SK-N-SH treated with all-trans-retinoic acid at 6 μM for 48 hours (cell line): ENCODE measurements at regions not wholly inside any gene's neighbourhood (a gene's known extent, or its start where the extent isn't known, plus 50 kb on each side); places are given as distances from the start of the nearest gene placed in this dataset.

Experiments
- ATAC-seq: fragments of 200-7000 bp; cut with Tn5 transposase; 3 replicates; pipeline ENCODE4 v1.9.1; 2020; ENCODE audit warnings: mild to moderate bottlenecking, moderate library complexity
- ARNTL ChIP-seq: fragments of 450-650 bp; formaldehyde crosslinking; IDR thresholded peaks from 2 replicates; pipeline ENCODE4 v1.5.0; 2020; ENCODE audit warnings: low read depth, mild to moderate bottlenecking, moderate library complexity, borderline replicate concordance
- BACH2 ChIP-seq: fragments of 250-450 bp; sonication (Bioruptor Pico); IDR thresholded peaks from 2 replicates; pipeline ENCODE4 v1.9.0; 2021; ENCODE audit warnings: mild to moderate bottlenecking, borderline replicate concordance
- CREB5 ChIP-seq: fragments of 250-450 bp; sonication (Bioruptor Pico); IDR thresholded peaks from 2 replicates; pipeline ENCODE4 v1.5.1; 2020; ENCODE audit warnings: low read depth, mild to moderate bottlenecking, moderate library complexity
- CSDC2 ChIP-seq: fragments of 250-450 bp; sonication (Bioruptor Pico); IDR thresholded peaks from 2 replicates; pipeline ENCODE4 v1.5.0; 2020; ENCODE audit warnings: mild to moderate bottlenecking, moderate library complexity
- CSRNP3 ChIP-seq: fragments of 250-450 bp; sonication (Bioruptor Pico); IDR thresholded peaks from 2 replicates; pipeline ENCODE4 v1.5.1; 2021; ENCODE audit warnings: mild to moderate bottlenecking, moderate library complexity
- ESRRG ChIP-seq: fragments of 250-450 bp; sonication (Bioruptor Pico); IDR thresholded peaks from 2 replicates; pipeline ENCODE4 v1.6.1; 2021; ENCODE audit warnings: mild to moderate bottlenecking
- GLIS3 ChIP-seq: fragments of 250-450 bp; sonication (Bioruptor Pico); IDR thresholded peaks from 2 replicates; pipeline ENCODE4 v1.5.0; 2020; ENCODE audit warnings: mild to moderate bottlenecking, moderate library complexity
- ISL1 ChIP-seq: fragments of 250-450 bp; sonication (Bioruptor Pico); IDR thresholded peaks from 2 replicates; pipeline ENCODE4 v2.1.2; 2022; ENCODE audit warnings: mild to moderate bottlenecking, moderate library complexity
- OSR1 ChIP-seq: fragments of 250-450 bp; sonication (Bioruptor Pico); IDR thresholded peaks from 2 replicates; pipeline ENCODE4 v1.8.0; 2022; ENCODE audit warnings: moderate library complexity, mild to moderate bottlenecking, inconsistent platforms
- PATZ1 ChIP-seq: fragments of 250-450 bp; sonication (Bioruptor Pico); IDR thresholded peaks from 2 replicates; pipeline ENCODE4 v1.8.0; 2020; ENCODE audit warnings: mild to moderate bottlenecking, moderate library complexity, borderline replicate concordance
- POU6F1 ChIP-seq: fragments of 250-450 bp; sonication (Bioruptor Pico); IDR thresholded peaks from 2 replicates; pipeline ENCODE4 v1.8.0; 2021; ENCODE audit warnings: low read depth, mild to moderate bottlenecking, moderate library complexity, borderline replicate concordance
- PPARA ChIP-seq: fragments of 250-450 bp; sonication (Bioruptor Pico); IDR thresholded peaks from 2 replicates; pipeline ENCODE4 v1.5.0; 2020; ENCODE audit warnings: mild to moderate bottlenecking, borderline replicate concordance
- RARB ChIP-seq: fragments of 250-450 bp; sonication (Bioruptor Pico); IDR thresholded peaks from 2 replicates; pipeline ENCODE4 v1.8.0; 2021; ENCODE audit warnings: mild to moderate bottlenecking, moderate library complexity
- SNAI2 ChIP-seq: fragments of 250-450 bp; sonication (Bioruptor Pico); IDR thresholded peaks from 2 replicates; pipeline ENCODE4 v1.5.0; 2020; ENCODE audit warnings: mild to moderate bottlenecking, moderate library complexity
- TCF4 ChIP-seq: fragments of 250-450 bp; sonication (Bioruptor Pico); IDR thresholded peaks from 2 replicates; pipeline ENCODE4 v1.8.0; 2021; ENCODE audit warnings: mild to moderate bottlenecking, moderate library complexity, borderline replicate concordance
- TOX ChIP-seq: fragments of 250-450 bp; sonication (Bioruptor Pico); IDR thresholded peaks from 2 replicates; pipeline ENCODE4 v1.8.0; 2021; ENCODE audit warnings: mild to moderate bottlenecking, moderate library complexity, borderline replicate concordance
- ZC3H10 ChIP-seq: fragments of 250-450 bp; sonication (Bioruptor Pico); IDR thresholded peaks from 2 replicates; pipeline ENCODE4 v1.5.1; 2021; ENCODE audit warnings: mild to moderate bottlenecking, moderate library complexity
- ZFP3 ChIP-seq: fragments of 250-450 bp; sonication (Bioruptor Pico); IDR thresholded peaks from 2 replicates; pipeline ENCODE4 v1.5.0; 2020; ENCODE audit warnings: mild to moderate bottlenecking, moderate library complexity
- ZFP30 ChIP-seq: fragments of 450-650 bp; formaldehyde crosslinking; IDR thresholded peaks from 2 replicates; pipeline ENCODE4 v1.5.0; 2022; ENCODE audit warnings: mild to moderate bottlenecking, moderate library complexity
- ZNF70 ChIP-seq: fragments of 450-650 bp; formaldehyde crosslinking; IDR thresholded peaks from 2 replicates; pipeline ENCODE4 v1.5.0; 2020; ENCODE audit warnings: mild to moderate bottlenecking, moderate library complexity
- ZNF8 ChIP-seq: fragments of 450-650 bp; formaldehyde crosslinking; IDR thresholded peaks from 2 replicates; pipeline ENCODE4 v1.5.0; 2020; ENCODE audit warnings: mild to moderate bottlenecking, moderate library complexity

GRCh38 chr4:116588783-116589182 is 496.6 kb downstream of the TRAM1L1 start:
- no peak for ATAC-seq
- no peak for TF ChIP-seq SNAI2 (CRISPR knock-in tag)
- no peak for TF ChIP-seq GLIS3 (CRISPR knock-in tag)
- no peak for TF ChIP-seq CSRNP3
- TF ChIP-seq ZFP30 (CRISPR knock-in tag) = no peak
- TF ChIP-seq PATZ1 = no peak
- no peak for TF ChIP-seq ZNF8
- no peak for TF ChIP-seq TCF4 (CRISPR knock-in tag)
- TF ChIP-seq POU6F1 (CRISPR knock-in tag) = no peak
- no peak for TF ChIP-seq CREB5 (CRISPR knock-in tag)
- TF ChIP-seq ZNF70 (CRISPR knock-in tag) = no peak
- TF ChIP-seq ARNTL = no peak
- no peak for TF ChIP-seq OSR1
- TF ChIP-seq ESRRG (CRISPR knock-in tag) = no peak

- no peak for ATAC-seq
- TF ChIP-seq CREB5 (CRISPR knock-in tag) (no peak), CSRNP3 (no peak), GLIS3 (CRISPR knock-in tag) (no peak), ISL1 (CRISPR knock-in tag) (no peak), BACH2 (CRISPR knock-in tag) (no peak), SNAI2 (CRISPR knock-in tag) (no peak), ZNF70 (CRISPR knock-in tag) (no peak), ARNTL (no peak), ZFP30 (CRISPR knock-in tag) (no peak), TCF4 (CRISPR knock-in tag) (no peak), RARB (CRISPR knock-in tag) (no peak), PATZ1 (no peak), PPARA (CRISPR knock-in tag) (no peak), OSR1 (no peak), ZNF8 (no peak), POU6F1 (CRISPR knock-in tag) (no peak), ZC3H10 (CRISPR knock-in tag) (no peak), CSDC2 (CRISPR knock-in tag) (no peak), ZFP3 (CRISPR knock-in tag) (no peak), TOX (no peak)
Observed at GRCh38 chr4:116585246-116585645, 500.1 kb downstream of the TRAM1L1 start.
